SW480 (cell line): ENCODE measurements at regions not wholly inside any gene's neighbourhood (a gene's known extent, or its start where the extent isn't known, plus 50 kb on each side); places are given as distances from the start of the nearest gene placed in this dataset.

Source experiments
- DNase-seq: peaks from one replicate; pipeline ENCODE4 v3.0.0-alpha.2; 2016; ENCODE audit warnings: low spot score

DNA sequence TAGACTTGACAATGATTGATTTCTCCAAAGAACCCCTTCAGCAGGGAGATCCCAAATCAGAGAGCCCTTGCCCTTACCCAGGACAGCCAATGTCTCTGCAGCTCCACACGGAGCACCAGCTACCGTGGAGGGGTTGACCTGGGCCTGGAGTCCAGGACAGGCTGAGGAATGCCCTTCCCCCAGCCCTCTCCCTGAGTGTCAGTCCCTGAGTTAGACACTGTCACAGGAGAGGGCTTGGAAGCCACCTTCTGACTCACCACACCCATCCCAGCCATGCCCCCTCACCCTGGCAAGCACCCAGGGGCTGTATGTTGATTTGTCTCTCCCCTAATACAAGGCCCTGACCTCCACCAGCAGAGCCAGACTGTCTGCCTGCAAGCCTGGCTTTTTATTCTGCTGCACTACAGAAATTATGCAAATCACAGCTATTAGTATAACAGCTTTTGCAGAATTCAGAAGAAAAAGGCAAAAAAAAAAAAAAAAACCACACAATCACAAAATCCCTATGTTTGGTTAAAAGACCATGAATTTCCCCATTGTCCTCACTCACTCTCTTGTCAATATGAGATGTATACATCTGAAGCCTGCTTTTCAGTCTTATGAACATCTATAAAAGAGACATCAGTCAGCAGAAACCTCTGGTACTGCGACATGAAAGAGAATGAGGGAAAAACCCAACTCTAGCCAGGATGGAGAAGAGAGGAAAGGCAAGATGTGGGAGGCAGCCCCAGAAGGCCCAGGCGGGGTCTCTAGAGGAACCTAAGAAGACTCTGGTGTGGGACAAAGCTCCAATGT lies 240.7 kb downstream of the UQCRFS1 start:
- DNase-seq = no peak

GRCh38 chr19:28971513-28971912 lies 241.4 kb downstream of the UQCRFS1 start:
- DNase-seq = no peak

- no peak for DNase-seq
Observed at GRCh38 chr19:28971049-28971448, 241.9 kb downstream of the UQCRFS1 start.

GRCh38 chr19:28968721-28969120 lies 244.2 kb downstream of the UQCRFS1 start:
- no peak for DNase-seq

GRCh38 chr19:28966737-28967399 lies 246.1 kb downstream of the UQCRFS1 start:
- DNase-seq = peak; percentile 10

- no peak for DNase-seq
Observed at GRCh38 chr19:28964500-28964899, 248.5 kb downstream of the UQCRFS1 start.

DNA sequence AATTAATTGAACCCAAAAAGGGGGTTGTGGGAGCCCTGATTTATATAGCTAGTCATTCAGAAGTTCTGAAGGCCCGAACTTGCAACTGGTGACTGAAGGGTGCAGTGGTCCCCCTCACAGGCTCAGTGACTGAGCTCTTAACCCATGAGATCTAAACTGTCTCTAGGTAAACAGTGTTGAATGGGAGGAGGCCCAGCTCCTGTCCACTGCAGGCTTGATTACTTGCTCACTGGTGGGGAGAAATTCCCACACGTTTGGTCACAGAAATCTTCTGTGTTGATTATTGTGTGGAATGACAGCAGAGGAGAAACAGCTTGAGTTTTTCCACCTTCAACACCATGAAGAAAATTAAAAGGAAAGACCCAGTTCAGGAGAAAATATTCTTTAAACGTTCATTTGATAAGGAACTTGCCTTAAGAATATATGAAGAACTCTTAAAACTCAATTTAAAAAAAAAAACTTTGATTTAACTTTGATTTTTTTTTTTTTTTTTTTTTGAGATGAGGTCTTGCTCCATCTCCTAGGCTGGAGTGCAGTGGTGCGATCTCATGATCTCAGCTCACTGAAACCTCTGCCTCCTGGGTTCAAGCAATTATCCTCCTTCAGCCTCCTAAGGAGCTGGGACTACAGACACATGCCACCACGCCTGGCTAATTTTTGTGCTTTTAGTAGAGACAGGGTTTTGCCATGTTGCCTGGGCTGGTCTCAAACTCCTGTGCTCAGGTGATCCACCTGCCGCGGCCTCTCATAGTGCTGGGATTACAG lies 249.3 kb downstream of the UQCRFS1 start:
- no peak for DNase-seq

- no peak for DNase-seq
Observed at GRCh38 chr19:28961772-28962500, 251.0 kb downstream of the UQCRFS1 start.

GRCh38 chr19:28960986-28961705 lies 251.8 kb downstream of the UQCRFS1 start:
- DNase-seq = no peak

DNA sequence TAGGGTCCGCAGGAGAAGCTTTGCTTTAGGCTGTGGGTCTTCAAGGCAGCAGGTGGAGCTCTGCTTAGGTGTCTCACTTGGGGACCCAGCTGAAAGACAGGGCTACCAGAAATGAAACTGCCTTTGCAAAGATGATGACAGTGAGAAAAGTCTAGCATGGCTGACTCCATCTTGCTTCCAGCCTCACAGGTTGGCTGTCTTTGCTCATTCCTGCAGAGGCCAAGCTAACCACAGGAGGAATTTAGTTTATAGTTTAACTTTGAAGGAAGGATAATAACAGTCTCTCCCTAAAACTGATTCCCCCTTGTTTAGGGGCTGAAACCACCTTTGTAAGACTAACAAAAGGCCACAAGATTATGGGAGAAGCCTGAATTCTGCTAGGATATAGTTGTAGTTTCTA lies 252.4 kb downstream of the UQCRFS1 start:
- no peak for DNase-seq

GRCh38 chr19:28956961-28957360 lies 256.0 kb downstream of the UQCRFS1 start:
- no peak for DNase-seq

GRCh38 chr19:28956421-28956820 lies 256.5 kb downstream of the UQCRFS1 start:
- no peak for DNase-seq

DNA sequence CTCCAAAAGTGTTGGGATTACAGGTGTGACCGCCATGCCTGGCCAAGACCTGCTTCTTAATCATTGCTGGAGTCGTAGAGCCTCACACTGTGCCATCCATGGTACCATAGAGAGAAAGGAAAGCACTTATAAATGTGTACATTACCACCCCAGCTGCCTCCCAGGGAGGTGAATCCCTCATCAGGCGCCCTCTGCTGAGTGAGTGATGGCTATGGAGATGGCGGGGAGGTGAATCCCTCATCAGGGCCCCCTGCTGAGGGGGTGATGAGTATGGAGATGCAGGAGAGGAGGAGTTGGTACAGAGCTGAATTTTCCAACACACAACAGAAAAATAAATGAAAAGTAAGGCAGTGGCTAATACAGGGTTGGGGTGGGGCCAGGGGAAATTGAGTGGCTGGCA lies 263.4 kb downstream of the UQCRFS1 start:
- no peak for DNase-seq

GRCh38 chr19:28949027-28949426 lies 263.9 kb downstream of the UQCRFS1 start:
- DNase-seq = no peak

GRCh38 chr19:28948566-28948965 lies 264.4 kb downstream of the UQCRFS1 start:
- DNase-seq = no peak

GRCh38 chr19:28948026-28948425 lies 264.9 kb downstream of the UQCRFS1 start:
- no peak for DNase-seq

GRCh38 chr19:28943651-28944050 lies 269.3 kb downstream of the UQCRFS1 start:
- DNase-seq = no peak

DNA sequence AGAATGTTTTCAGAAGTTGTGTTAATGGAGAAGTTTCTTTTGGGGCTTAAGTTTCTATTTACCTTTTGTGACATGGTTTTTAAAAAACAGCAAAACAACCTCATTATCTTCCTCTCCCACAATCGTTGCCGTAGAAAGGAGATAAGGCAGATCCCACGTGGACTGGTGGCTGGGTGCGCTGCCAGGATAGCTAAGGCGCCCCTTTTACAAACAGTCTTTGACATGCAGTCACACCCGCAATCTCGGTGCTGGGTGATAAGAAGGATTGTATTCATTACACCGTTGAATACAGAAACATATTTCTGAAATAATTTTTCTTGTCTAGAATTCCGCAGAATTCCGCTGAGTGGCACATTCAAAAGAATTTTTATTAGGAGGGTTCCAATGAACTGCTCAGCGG lies 271.1 kb downstream of the UQCRFS1 start:
- DNase-seq = no peak

- no peak for DNase-seq
Observed at GRCh38 chr19:28940751-28941500, 272.0 kb downstream of the UQCRFS1 start.

DNA sequence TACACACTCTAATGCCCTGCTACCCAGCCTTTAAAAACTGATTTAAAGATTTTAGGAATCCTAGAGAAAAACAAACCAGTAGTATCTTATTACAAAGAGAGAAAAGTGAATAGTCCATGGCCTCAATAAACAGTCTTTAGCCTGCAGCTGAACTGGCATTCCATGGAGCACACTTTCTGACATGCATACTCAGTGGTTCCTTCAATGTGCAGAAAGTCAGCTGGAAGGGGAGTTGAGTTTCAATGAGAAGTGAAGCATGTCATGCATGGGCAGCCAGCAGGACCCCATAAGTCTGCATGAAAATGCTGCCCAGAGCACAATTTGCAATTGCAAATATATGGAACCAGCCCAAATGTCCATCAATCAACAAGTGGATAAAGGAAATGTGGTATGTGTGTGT lies 273.7 kb downstream of the UQCRFS1 start:
- DNase-seq = no peak

GRCh38 chr19:28936001-28936400 lies 276.9 kb downstream of the UQCRFS1 start:
- DNase-seq = no peak
